Fibroblast of pulmonary artery (primary cell): ENCODE measurements at regions not wholly inside any gene's neighbourhood (a gene's known extent, or its start where the extent isn't known, plus 50 kb on each side); places are given as distances from the start of the nearest gene placed in this dataset.

ENCODE experiments used
- DNase-seq: peaks from one replicate; pipeline ENCODE4 v3.0.0-alpha.2; 2010; ENCODE audit warnings: low read depth
- H3K4me3 ChIP-seq: replicated peaks from 2 replicates; pipeline ENCODE4 v1.5.1; 2011; ENCODE audit warnings: low read depth, mild to moderate bottlenecking, control low read depth, low read length, moderate library complexity
- CTCF ChIP-seq: IDR thresholded peaks from 2 replicates; pipeline ENCODE4 v1.5.1; 2011; ENCODE audit warnings: mild to moderate bottlenecking, control low read depth, low read length, inconsistent platforms; ENCODE audit errors: missing control alignments

- peak; percentile 80 for DNase-seq
- peak overlapping the region; percentile 4 for H3K4me3 ChIP-seq
- TF ChIP-seq CTCF = no peak
Observed at GRCh38 chr4:74544655-74545361, 99.9 kb downstream of the AREG start.

- no peak overlapping the region for H3K4me3 ChIP-seq
- no peak for TF ChIP-seq CTCF
- DNase-seq = peak; percentile 94
Observed at GRCh38 chr4:74545448-74545847, 100.5 kb downstream of the AREG start.

GRCh38 chr4:74546057-74546456 lies 101.1 kb downstream of the AREG start:
- peak; percentile 96 for DNase-seq
- no peak overlapping the region for H3K4me3 ChIP-seq
- TF ChIP-seq CTCF = no peak

GRCh38 chr4:74547042-74547441 lies 102.1 kb downstream of the AREG start:
- H3K4me3 ChIP-seq = no peak overlapping the region
- no peak for TF ChIP-seq CTCF
- no peak for DNase-seq

- TF ChIP-seq CTCF = no peak
- no peak for DNase-seq
- no peak overlapping the region for H3K4me3 ChIP-seq
Observed at GRCh38 chr4:74548561-74548960, 103.6 kb downstream of the AREG start.

GRCh38 chr4:74549936-74550335 lies 105.0 kb downstream of the AREG start:
- no peak for TF ChIP-seq CTCF
- no peak overlapping the region for H3K4me3 ChIP-seq
- peak; percentile 39 for DNase-seq

GRCh38 chr4:74555231-74555630 lies 110.3 kb downstream of the AREG start:
- TF ChIP-seq CTCF = no peak
- DNase-seq = peak; percentile 59
- H3K4me3 ChIP-seq = no peak overlapping the region
